Left renal pelvis (tissue), 4 donors: ENCODE measurements at regions not wholly inside any gene's neighbourhood (a gene's known extent, or its start where the extent isn't known, plus 50 kb on each side); places are given as distances from the start of the nearest gene placed in this dataset.
"Not testable (repeated sequence)": the region's sequence is repeated elsewhere in the genome, so short reads cannot be mapped to it uniquely, and the experiment has no call there.

Experiments
- DNase-seq, 4 donors: peaks; one replicate each; pipeline ENCODE4 v3.0.0-alpha.2; 2013; ENCODE audit warnings: low read depth in 4 of 4, low spot score in 3 of 4

DNA sequence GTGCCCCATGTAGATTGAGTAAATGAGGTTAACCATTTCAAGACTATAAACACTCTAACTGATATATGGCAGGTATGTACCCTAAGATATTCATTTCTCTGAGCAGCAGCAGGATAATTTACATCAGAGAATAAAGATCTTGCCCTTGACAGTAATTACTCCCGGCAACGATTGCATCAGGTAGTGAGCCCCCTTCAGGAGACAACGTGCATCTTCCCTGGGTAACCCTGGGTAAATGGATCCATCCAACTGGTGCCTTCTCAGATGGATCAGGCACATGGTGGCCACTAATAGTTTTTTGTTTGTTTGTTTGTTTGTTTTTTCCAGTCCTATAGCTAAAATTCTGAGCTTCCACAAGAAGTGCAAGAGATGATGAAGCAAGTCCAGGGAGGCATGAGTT, 469.4 kb upstream of the SLC35B3 start:
- no peak for DNase-seq

DNA sequence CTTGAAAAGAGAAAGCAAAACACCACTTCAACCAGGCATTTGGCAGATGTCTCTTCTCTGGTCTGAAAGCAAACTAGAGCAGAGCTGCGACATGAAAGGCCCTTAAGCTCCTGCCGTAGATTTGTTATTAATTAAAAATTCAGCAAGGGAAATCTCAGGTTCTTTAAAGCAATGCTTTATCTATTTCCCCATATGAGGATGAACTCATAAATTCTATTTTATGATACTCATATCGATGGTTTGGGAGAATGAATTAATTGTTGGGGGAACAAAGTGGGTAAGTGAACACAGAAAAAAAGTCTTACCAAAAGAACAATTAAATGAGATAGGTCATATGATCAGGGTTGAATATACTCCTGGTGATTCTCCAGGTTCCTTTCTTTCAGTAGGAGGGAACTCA, 464.7 kb upstream of the SLC35B3 start:
- no peak for DNase-seq

DNA sequence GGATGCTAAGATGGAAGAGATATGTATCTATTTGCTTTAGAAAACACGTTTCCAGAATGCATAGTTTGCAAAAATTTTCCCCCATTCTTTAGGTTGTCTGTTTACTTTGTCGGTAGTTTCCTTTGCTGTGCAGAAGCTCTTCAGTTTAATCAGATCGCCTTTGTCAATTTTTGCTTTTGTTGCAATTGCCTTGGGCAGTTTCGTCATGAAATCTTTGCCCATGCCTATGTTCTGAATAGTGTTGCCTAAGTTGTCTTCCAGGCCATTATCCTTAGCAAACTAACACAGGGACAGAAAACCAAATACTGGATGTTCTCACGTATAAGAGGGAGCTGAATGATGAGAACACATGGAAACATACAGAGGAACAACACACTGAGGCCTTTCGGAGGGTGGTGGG, 454.2 kb upstream of the SLC35B3 start:
- DNase-seq = no peak

DNA sequence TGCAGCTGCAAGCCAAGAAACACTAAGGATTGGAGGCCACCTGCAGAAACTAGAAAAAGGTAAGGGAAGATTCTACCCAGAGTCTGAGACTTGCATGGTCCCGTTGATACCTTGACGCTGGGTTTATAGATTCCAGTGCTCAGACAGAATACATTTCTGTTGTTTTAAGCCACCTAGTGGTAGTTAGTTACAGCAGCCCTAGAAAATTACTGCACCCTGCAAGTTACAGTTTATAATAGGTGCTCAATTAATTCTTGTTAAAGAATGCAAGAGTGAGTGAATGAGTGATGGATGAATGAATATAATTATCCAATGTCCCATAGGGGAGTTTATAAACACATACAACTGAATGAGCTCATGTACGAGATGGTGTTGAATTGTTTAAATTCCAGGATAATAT, 453.1 kb upstream of the SLC35B3 start:
- no peak for DNase-seq

DNA sequence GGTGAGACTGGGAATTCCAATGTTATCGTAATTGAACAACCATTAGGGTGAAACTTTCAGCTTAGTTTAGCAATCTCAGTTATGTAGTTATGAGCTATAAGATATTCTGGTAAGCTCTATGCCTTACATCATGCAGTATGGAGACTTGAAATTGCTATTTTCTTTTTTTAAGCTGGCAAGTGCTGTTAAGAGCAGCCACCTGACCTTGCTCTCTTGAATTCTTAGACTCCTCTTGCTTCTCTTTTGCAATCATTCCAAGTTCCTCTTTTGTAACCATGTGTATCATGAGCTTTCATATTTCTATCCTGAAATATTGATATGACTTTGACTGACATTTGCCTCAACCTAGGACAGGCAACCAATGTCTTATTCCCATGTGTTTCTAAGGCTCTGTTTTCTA, 446.3 kb upstream of the SLC35B3 start:
- DNase-seq = no peak

DNA sequence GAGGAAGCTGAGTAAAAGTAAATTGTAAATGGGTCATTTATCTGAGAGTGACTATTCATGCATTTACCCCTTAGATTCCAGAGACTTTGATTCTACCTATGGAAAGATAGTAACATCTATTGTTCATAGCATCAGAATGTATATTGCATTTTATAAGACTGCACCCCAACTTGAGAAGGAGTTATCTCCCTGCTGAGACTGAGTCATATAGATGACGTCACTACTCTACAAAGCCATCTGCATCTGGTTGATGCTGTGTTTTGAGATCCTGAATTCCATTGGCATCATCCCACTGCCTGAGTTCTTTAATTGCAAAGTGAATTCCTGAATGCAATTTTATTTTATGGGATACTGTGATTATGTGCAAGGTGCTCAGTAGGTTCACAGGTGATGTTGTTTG, 444.0 kb upstream of the SLC35B3 start:
- DNase-seq = no peak

DNA sequence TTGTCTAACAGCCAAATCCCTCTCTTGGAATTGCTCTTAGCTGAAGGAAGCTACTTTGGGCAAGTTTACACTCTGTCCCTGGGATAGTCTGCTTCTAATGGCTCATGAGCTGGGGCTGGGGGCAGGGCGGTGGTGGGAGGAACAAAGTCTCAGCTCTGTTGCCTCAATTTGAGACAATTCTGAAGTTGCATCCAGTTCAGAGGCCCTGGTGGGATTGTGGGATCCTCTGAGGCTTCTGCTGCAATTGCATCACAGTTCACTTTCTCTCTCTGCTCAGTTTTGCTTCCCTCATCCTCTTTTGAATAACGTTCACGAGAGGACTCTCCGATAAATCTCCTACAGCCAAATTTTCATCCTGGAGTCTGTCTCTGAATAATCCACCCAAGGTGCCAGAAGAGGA, 440.6 kb upstream of the SLC35B3 start:
- DNase-seq = no peak

DNA sequence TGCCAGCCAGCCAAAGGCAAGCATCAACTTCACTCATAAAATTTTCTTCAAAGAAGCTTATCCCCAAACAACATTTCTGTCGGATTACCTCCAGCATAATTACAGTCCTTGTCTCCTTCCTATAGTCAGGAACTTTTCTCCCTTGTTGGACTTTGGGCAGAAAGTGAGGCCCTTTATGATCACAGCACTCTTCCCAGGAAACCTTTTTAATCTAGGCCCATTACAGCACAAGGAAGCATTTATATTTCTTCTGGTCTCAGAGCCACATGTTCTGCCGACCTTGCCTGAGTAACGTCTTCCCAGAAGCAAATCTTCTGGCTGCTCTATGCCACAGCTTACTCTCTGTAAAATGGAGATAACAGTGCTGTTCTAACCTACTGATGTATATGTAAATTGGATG, 437.2 kb upstream of the SLC35B3 start:
- DNase-seq = no peak

DNA sequence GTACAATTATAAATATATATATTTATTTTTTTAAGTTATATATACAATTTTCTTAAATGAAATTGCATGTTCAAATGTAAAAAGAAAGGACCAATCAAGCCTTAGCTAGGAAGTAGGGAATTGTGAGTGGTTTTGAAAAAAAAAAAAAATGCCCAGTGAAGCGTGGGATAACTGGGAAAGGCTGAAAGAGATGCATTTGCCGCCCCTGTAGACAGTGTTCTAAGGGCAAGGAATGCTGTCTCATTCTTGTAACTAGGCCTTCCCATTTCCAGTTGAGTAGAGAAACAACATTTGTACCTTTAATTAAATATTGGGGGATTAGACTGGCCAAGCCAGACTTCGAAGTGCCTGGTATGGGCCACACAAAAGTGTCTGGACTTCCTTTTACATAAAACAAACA, 430.1 kb upstream of the SLC35B3 start:
- no peak for DNase-seq

DNA sequence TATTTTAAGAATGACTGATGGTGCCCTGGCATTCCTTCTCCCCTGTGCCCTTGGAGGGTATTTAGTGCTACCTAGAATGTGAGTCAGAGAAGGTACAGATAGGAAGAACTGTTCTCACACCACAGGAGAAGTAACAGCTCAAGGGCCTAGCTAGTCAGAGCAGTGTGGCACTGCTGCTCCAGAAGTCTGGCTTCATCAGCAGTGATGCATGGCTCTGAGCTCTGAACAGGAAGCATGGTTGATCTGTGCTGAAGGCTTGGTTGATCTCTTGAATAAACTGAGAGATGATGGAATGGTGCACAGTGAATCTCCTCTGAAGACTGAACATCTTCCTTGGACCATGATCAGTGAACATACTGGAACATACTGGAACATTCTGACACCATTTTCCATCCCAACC, 425.3 kb upstream of the SLC35B3 start:
- no peak for DNase-seq

DNA sequence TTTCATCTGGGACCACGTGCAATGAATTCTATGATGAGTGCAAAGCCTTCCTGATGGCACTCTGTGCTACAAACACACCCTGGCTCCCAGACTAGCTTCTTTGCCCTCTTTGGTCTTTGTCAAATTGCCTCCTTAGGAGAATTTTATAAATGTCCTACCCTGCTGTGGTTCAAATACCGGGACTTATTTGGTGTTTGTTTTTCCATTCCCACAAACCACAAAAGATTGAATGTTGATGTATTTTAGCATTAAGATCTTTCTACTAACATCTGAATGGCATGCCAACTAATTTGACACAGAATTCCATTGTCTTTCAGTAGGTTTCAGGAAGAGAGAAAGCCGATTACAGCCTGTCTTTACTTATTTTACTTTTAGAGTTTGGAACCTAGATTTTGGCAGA, 424.2 kb upstream of the SLC35B3 start:
- no peak for DNase-seq

DNA sequence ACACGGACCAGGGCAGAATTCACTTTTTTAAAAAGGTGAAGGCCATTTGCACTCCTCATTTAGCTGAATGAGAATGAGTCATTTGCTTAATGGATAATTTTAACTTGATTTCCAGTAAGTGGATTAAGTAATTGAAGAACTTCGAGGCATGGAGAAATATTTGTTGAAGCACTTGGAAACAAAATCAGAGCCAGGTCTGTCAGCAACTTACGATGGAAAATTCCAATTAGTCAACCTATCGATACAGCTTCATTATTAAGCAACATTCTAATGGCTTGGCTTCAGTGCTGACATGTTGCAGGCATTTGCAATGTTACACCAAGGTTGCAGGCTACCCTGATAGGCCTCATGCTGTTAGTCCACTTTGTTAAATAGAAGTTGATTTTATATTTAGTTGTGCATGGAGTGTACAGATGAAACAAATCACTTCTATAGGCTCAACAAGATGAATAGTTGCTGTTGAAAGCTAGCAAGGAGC, 423.5 kb upstream of the SLC35B3 start:
- DNase-seq = peak in 1 of 4 donors; percentile 22

DNA sequence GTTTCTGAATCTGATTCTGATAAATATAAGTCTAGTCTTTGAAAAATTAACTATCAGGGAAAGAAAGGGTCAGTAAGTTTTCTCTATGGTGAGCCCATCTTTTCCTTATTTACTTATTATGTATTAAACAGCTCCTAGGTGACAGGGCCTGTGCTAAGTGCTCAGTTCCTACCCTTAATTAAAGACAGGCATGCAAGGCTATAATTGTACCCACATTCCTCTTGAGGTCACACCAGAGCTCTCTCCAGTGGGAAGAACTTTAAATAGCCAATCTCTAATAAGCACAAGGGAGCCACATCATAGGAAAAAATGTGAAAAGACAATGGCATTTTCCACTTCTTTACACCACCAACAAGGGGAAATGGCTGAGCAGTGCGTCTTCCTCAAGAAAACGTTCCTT, 421.8 kb upstream of the SLC35B3 start:
- no peak for DNase-seq

DNA sequence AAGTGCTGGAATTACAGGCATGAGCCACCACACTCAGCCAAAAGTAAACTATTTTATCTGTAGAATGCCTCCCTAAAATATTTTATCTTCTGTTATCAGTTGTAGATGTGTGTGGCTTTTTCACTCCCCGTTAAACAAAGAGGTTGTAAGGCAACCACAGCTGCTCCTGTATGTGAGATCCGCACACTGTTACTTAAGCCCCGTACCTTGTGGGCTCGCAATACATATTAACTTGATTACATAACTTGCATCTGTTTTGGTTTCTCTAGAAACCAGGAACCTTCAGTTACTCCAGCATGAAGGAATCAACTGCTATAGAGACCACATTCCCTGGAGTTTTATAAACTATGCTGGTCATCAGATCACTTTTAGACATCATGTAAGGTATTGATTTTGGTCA, 420.1 kb upstream of the SLC35B3 start:
- no peak for DNase-seq

DNA sequence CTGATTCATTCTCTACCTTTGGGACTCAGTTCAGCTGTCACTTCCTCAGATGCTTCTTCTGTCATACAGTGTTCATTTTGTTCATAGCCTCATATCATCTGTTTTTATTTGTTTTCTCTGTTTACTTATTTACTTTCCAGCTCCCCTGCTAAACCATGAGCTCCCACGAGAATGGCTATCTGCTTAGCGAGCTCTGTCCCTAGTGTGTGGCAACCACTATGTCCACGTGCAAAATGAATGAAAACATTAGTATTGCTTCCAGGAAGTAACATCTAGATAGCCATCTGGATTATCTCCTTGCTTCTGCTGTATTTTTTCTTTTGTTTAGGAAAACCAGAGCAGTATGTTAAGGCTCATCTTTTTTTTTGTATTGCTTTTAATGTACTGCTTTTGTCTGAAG, 417.0 kb upstream of the SLC35B3 start:
- DNase-seq = no peak

DNA sequence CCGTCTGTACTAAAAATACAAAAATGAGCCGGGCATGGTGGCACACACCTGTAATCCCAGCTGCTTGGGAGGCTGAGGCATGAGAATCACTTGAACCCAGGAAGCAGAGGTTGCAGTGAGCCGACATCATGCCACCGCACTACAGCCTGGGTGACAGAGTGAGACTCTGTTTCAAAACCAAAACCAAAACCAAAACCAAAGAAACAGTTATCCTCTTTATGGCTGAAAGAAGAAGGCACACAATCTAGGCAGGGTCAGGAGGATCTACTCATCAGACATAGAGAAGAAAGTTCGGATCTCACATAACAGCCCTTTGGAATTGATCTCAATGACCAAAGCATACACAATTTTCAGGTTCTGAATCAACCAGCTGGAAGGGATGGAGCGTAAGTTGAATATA, 411.3 kb upstream of the SLC35B3 start:
- not testable (repeated sequence) for DNase-seq

DNA sequence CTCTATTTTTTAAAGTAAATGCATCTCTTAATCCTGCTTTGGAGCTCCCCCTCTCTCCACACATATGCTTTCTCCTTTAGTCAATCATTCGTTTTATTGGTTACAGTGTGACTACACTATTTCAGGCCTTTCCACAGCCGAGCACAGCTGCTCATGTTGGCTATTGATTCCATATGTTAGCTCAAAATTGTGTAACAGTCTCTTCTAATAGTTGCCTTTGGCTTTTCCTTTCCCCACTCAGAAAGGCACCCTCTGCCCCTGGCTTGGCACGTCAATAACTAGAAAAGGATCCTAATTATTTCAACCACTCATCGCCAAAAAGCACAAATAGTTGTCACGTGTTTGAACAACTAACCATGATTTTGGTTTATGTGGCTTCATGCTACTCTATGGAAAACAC, 410.3 kb upstream of the SLC35B3 start:
- DNase-seq = no peak

DNA sequence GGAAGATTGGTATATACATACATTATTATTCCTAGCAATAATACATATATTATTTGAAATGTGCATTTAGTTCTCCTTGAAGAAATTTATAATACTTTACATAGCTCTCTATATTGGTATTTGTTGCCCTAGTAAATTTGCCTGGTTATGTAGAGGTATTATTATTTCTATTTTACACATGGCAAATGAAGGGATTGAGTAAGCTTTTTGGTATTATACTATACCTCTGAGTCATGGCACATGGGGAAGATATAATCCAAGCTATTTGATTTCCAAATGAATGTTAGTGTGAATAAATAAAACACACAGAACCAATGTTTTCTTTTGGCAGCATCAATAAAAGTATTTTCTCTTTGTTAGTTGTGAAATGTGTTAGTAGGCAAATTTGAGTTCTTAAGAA, 409.6 kb upstream of the SLC35B3 start:
- DNase-seq = no peak

DNA sequence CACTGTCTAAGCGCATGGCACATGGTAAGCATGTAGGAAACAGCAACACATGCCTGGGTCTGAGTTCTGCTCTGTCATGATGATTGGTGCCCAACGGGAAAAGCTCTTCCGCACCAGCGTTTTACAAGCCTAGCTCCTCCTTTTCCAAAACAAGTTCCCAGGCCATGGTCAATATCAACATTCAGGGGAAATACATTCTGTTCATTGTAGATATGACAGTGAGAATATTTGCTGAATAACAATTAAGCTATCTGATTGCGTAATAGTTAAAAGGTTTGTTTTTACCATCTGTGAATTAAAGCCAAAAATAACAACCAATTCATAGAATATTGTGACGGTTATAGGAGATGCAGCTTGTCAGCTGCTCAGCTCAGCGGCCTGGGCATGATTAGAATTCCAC, 404.3 kb upstream of the SLC35B3 start:
- DNase-seq = no peak

DNA sequence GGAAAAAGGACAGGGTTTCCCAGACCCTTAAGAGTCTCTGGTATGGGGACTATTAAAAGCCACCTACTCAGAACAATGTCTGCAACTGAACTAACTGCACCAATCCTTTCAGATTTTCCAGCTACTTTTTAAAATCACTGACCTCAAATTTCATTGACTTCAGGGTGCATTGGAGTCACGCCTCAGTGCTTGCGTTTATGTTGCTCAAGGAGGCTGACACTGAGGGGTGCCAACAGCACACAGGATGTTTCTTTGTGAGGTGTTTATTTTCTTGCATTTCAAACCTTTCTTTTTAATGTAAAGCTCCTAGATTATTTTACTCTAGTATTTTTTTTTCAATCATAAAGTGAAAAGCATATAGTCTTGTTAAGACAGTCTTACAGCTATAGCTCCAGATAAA, 402.0 kb upstream of the SLC35B3 start:
- no peak for DNase-seq

DNA sequence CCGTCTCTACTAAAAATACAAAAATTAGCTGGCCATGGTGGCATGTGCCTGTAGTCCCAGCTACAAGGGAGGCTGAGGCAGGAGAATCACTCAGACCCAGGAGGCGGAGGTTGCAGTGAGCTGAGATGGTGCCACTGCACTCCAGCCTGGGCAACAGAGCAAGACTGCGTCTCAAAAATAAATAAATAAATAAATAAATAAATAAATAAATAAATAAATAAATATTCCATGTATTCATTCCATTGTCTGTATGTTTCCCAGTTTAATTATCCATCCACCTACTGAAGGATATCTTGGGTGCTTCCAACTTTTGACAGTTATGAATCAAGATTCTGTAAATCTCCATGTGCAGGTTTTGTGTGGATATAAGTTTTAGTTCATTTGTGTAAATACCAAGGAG, 397.4 kb upstream of the SLC35B3 start:
- not testable (repeated sequence) for DNase-seq

DNA sequence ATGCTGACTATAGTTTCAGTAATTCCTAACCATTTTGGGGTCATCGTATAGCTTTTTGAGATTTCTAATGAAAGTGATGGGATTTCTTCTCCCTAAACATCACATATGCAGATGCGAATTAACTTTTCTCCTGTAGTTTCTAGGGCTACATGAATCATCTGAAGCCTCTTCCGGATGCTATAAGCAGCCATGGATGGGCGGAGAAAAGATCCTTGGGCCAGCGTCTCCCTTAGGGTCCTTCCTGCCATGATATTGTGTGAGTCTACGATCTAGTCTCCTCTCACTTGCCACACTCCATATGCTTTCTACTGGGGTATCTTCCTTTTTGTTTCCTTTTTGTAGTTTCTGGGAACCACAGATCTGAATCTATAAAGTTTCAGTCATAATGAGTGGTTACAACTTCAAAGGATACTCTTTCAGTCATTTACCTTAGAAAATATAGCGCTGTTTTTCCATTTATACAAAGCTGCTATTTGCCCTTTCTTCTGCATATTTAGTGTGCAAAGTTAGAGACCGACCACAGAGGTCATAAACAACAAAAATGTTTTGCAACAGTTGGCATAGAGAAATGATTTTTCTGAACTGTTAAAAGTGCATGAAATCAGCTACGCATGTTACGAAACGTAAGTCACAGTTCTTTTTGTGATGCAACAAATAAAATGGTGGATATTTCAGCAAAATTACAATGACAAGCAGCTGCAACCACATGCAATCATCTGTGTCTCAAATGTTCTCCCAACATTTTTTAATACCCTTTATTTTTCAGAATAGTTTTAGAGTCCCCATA, 396.2 kb upstream of the SLC35B3 start:
- DNase-seq = no peak

DNA sequence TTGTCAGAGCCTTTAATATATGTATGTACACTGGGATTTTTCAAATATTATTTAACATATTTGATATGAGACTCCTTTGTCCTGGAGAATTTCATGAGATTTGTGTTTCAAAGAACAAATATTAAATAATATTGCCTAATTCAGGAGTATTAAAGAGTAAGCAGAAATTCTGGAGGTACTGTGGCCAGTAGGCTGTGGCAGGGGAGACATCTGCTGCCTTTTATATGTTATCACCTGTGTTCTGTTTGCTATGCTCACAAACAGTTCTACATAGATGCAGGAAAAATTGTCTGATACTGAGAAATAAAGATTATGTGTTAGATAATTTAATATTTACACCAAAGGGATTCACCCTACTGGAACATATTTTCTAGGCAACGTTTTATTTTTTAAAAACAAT, 395.4 kb upstream of the SLC35B3 start:
- DNase-seq = no peak
